Activated CD4-positive, alpha-beta T cell treated with anti-CD3 and anti-CD28 coated beads, Interleukin-2, Interleukin-4, amounts not matched to agents 100 ng/mL and 50 ng/mL, durations not matched to agents 16 hours and 8 hours (primary cell): ENCODE measurements at regions not wholly inside any gene's neighbourhood (a gene's known extent, or its start where the extent isn't known, plus 50 kb on each side); places are given as distances from the start of the nearest gene placed in this dataset.
A peak's percentile ranks its signal among the peaks of the same experiment; 100 is the strongest.

Experiments
- DNase-seq: peaks from one replicate; pipeline ENCODE4 v3.0.0-alpha.2; 2020; ENCODE audit warnings: low spot score

GRCh38 chr2:226030788-226031646, 631.5 kb downstream of the NYAP2 start:
- peak; percentile 9 for DNase-seq

GRCh38 chr2:226030369-226030768, 630.9 kb downstream of the NYAP2 start:
- no peak for DNase-seq

- DNase-seq, result no peak
These were observed 624.4 kb downstream of the NYAP2 start for GRCh38 chr2:226023946-226024345.

- no peak for DNase-seq
These were observed 623.9 kb downstream of the NYAP2 start for GRCh38 chr2:226023383-226023782.

GRCh38 chr2:226020956-226021355, 621.4 kb downstream of the NYAP2 start:
- no peak for DNase-seq

GRCh38 chr2:226020176-226020575, 620.7 kb downstream of the NYAP2 start:
- no peak for DNase-seq

GRCh38 chr2:226018641-226019040, 619.1 kb downstream of the NYAP2 start:
- DNase-seq, result no peak

GRCh38 chr2:226017537-226017936, 618.0 kb downstream of the NYAP2 start:
- no peak for DNase-seq

GRCh38 chr2:226017107-226017506, 617.6 kb downstream of the NYAP2 start:
- DNase-seq, result no peak

- no peak for DNase-seq
These were observed 612.4 kb downstream of the NYAP2 start for GRCh38 chr2:226011716-226012450.

- peak; percentile 4 for DNase-seq
These were observed 602.9 kb downstream of the NYAP2 start for GRCh38 chr2:226002438-226002837.

- no peak for DNase-seq
These were observed 602.2 kb downstream of the NYAP2 start for GRCh38 chr2:226001716-226002115.

- DNase-seq, result no peak
These were observed 600.2 kb downstream of the NYAP2 start for GRCh38 chr2:225999692-226000091.

- no peak for DNase-seq
These were observed 599.1 kb downstream of the NYAP2 start for GRCh38 chr2:225998653-225999052.

- no peak for DNase-seq
These were observed 598.6 kb downstream of the NYAP2 start for GRCh38 chr2:225998116-225998515.

- DNase-seq, result no peak
These were observed 596.9 kb downstream of the NYAP2 start for GRCh38 chr2:225996462-225996828.

GRCh38 chr2:225995796-225996461, 596.4 kb downstream of the NYAP2 start:
- no peak for DNase-seq

GRCh38 chr2:225994748-225995405, 595.4 kb downstream of the NYAP2 start:
- DNase-seq, result no peak

- no peak for DNase-seq
These were observed 593.9 kb downstream of the NYAP2 start for GRCh38 chr2:225993430-225993829.

- DNase-seq, result no peak
These were observed 590.3 kb downstream of the NYAP2 start for GRCh38 chr2:225989809-225990208.

GRCh38 chr2:225980372-225980771, 580.9 kb downstream of the NYAP2 start:
- no peak for DNase-seq

GRCh38 chr2:225971433-225971832, 571.9 kb downstream of the NYAP2 start:
- no peak for DNase-seq
